ENCODE measurements at regions not wholly inside any gene's neighbourhood (a gene's known extent, or its start where the extent isn't known, plus 50 kb on each side); places are given as distances from the start of the nearest gene placed in this dataset.

GRCh38 chr4:111806331-111806730 lies 338.9 kb upstream of the FAM241A start:
- Histone ChIP-seq H3K4me2 (replicated peaks; ENCODE audit: extremely low read depth, low read length, poor library complexity, severe bottlenecking) (no peak overlapping the region), H3K27ac (ENCODE audit: low read depth in 1 of 2, low read length in 2 of 2) (no peak overlapping the region), H2AFZ (ENCODE audit: insufficient read depth, low read depth, low read length, poor library complexity, severe bottlenecking) (no peak overlapping the region), H4K20me1 (ENCODE audit: insufficient read depth, low read length) (no peaks in the 10 kb centered on the region), H3K36me3 (replicated peaks in 1 of 2; ENCODE audit: control insufficient read depth in 1 of 2, insufficient read depth in 2 of 2, low read length in 2 of 2) (no peaks in the 10 kb centered on the region), H3K9me3 (replicated peaks in 1 of 2; ENCODE audit: control insufficient read depth in 1 of 2, insufficient read depth in 1 of 2, low read length in 2 of 2) (no peaks in the 10 kb centered on the region), H3K79me2 (ENCODE audit: insufficient read depth, low read length) (no peaks in the 10 kb centered on the region), H3K4me1 (ENCODE audit: control insufficient read depth in 1 of 2, insufficient read depth in 2 of 2, low read length in 2 of 2) (no peaks in the 10 kb centered on the region), H3K27me3 (ENCODE audit: control insufficient read depth in 2 of 2, insufficient read depth in 2 of 2, low read length in 2 of 2) (no peaks in the 10 kb centered on the region), H3K9ac (ENCODE audit: insufficient read depth, low read length, poor library complexity, severe bottlenecking) (no peak overlapping the region), H3K4me3 (replicated peaks in 1 of 3; ENCODE audit: low read depth in 2 of 3, low read length in 3 of 3) (no peak overlapping the region)
- Mint-ChIP-seq H3K27ac (no peak overlapping the region), H3K9me3 (no peaks in the 10 kb centered on the region), H3K4me3 (no peak overlapping the region), H3K36me3 (no peaks in the 10 kb centered on the region), H3K4me1 (no peaks in the 10 kb centered on the region), H3K27me3 (ENCODE audit: low read depth in 3 of 3) (no peaks in the 10 kb centered on the region)
- 79% methylated on average over 4 of the region's 5 CpGs for WGBS (ENCODE audit: insufficient coverage)
- TF ChIP-seq CTCF (IDR thresholded peaks at IDR 0.05): no peak
- intact Hi-C loops (cut with micrococcal nuclease): no loop called here
- DNase-seq: no peak

- Mint-ChIP-seq H3K9me3 (no peaks in the 10 kb centered on the region), H3K4me3 (no peak overlapping the region), H3K27me3 (ENCODE audit: low read depth in 3 of 3) (no peaks in the 10 kb centered on the region), H3K4me1 (no peaks in the 10 kb centered on the region), H3K36me3 (no peaks in the 10 kb centered on the region), H3K27ac (no peak overlapping the region)
- H3K4me2 ChIP-seq (replicated peaks; ENCODE audit: extremely low read depth, low read length, poor library complexity, severe bottlenecking): no peak overlapping the region
- no peaks in the 10 kb centered on the region for H3K9me3 ChIP-seq (replicated peaks in 1 of 2; ENCODE audit: control insufficient read depth in 1 of 2, insufficient read depth in 1 of 2, low read length in 2 of 2)
- no peaks in the 10 kb centered on the region for H3K79me2 ChIP-seq (ENCODE audit: insufficient read depth, low read length)
- no peak for DNase-seq
- H3K27me3 ChIP-seq (ENCODE audit: control insufficient read depth in 2 of 2, insufficient read depth in 2 of 2, low read length in 2 of 2): no peaks in the 10 kb centered on the region
- 86% methylated on average over 4 of the region's 5 CpGs for WGBS (ENCODE audit: insufficient coverage)
- intact Hi-C loops (cut with micrococcal nuclease): no loop called here
- H3K27ac ChIP-seq (ENCODE audit: low read depth in 1 of 2, low read length in 2 of 2): no peak overlapping the region
- no peaks in the 10 kb centered on the region for H3K36me3 ChIP-seq (replicated peaks in 1 of 2; ENCODE audit: control insufficient read depth in 1 of 2, insufficient read depth in 2 of 2, low read length in 2 of 2)
- TF ChIP-seq CTCF (IDR thresholded peaks at IDR 0.05): no peak
- H3K4me1 ChIP-seq (ENCODE audit: control insufficient read depth in 1 of 2, insufficient read depth in 2 of 2, low read length in 2 of 2): no peaks in the 10 kb centered on the region
- H2AFZ ChIP-seq (ENCODE audit: insufficient read depth, low read depth, low read length, poor library complexity, severe bottlenecking): no peak overlapping the region
- no peak overlapping the region for H3K9ac ChIP-seq (ENCODE audit: insufficient read depth, low read length, poor library complexity, severe bottlenecking)
- no peak overlapping the region for H3K4me3 ChIP-seq (replicated peaks in 1 of 3; ENCODE audit: low read depth in 2 of 3, low read length in 3 of 3)
- H4K20me1 ChIP-seq (ENCODE audit: insufficient read depth, low read length): no peaks in the 10 kb centered on the region
Observed at GRCh38 chr4:111807576-111807975, 337.7 kb upstream of the FAM241A start.

All from CD14-positive monocyte (primary cell).